Mesendoderm (in vitro differentiated cells): ENCODE measurements at regions not wholly inside any gene's neighbourhood (a gene's known extent, or its start where the extent isn't known, plus 50 kb on each side); places are given as distances from the start of the nearest gene placed in this dataset.
A peak's percentile ranks its signal among the peaks of the same experiment; 100 is the strongest.

ENCODE experiments used
- DNase-seq: peaks from one replicate; pipeline ENCODE4 v3.0.0; 2013
- H2AK5ac ChIP-seq: 2 replicates; pipeline ENCODE4 v1.6.1; 2013; ENCODE audit warnings: low read length, inconsistent platforms
- H2BK120ac ChIP-seq: 2 replicates; pipeline ENCODE4 v1.6.1; 2013; ENCODE audit warnings: low read depth, mild to moderate bottlenecking, low read length, moderate library complexity, mixed read lengths
- H2BK15ac ChIP-seq: replicated peaks from 2 replicates; pipeline ENCODE4 v1.6.1; 2013; ENCODE audit warnings: low read depth, mild to moderate bottlenecking, moderate library complexity
- H2BK5ac ChIP-seq: 2 replicates; pipeline ENCODE4 v1.6.1; 2013; ENCODE audit warnings: low read length, inconsistent platforms
- H3K18ac ChIP-seq: 2 replicates; pipeline ENCODE4 v1.6.1; 2013; ENCODE audit warnings: mild to moderate bottlenecking, low read length, mixed read lengths
- H3K23ac ChIP-seq: one replicate; pipeline ENCODE4 v1.6.1; 2013; ENCODE audit warnings: low read length
- H3K27ac ChIP-seq: 2 replicates; pipeline ENCODE4 v1.5.1; 2013; ENCODE audit warnings: low read depth, mild to moderate bottlenecking, inconsistent platforms, low read length, moderate library complexity
- H3K27me3 ChIP-seq: 2 replicates; pipeline ENCODE4 v1.6.1; 2013; ENCODE audit warnings: low read length, control low read depth, mild to moderate bottlenecking, inconsistent platforms; ENCODE audit not compliant: insufficient read depth, poor library complexity
- H3K36me3 ChIP-seq: 2 replicates; pipeline ENCODE4 v1.6.1; 2013; ENCODE audit warnings: low read length, inconsistent platforms; ENCODE audit not compliant: control insufficient read depth, insufficient read depth
- H3K4ac ChIP-seq: one replicate; pipeline ENCODE4 v1.6.1; 2013; ENCODE audit warnings: low read depth, mild to moderate bottlenecking, low read length, moderate library complexity
- H3K4me1 ChIP-seq: 2 replicates; pipeline ENCODE4 v1.6.1; 2013; ENCODE audit warnings: low read depth, low read length, inconsistent platforms; ENCODE audit not compliant: control insufficient read depth
- H3K4me2 ChIP-seq: 2 replicates; pipeline ENCODE4 v1.6.1; 2013; ENCODE audit warnings: low read length
- H3K4me3 ChIP-seq: 2 replicates; pipeline ENCODE4 v1.5.1; 2013; ENCODE audit warnings: mild to moderate bottlenecking, low read length
- H3K56ac ChIP-seq: one replicate; pipeline ENCODE4 v1.6.1; 2013; ENCODE audit warnings: low read length
- H3K79me1 ChIP-seq: 2 replicates; pipeline ENCODE4 v1.6.1; 2013; ENCODE audit warnings: low read length, inconsistent platforms
- H3K79me2 ChIP-seq: 2 replicates; pipeline ENCODE4 v1.6.1; 2013; ENCODE audit warnings: mild to moderate bottlenecking, low read length; ENCODE audit not compliant: control insufficient read depth, insufficient read depth
- H3K9ac ChIP-seq: 2 replicates; pipeline ENCODE4 v1.6.1; 2013; ENCODE audit warnings: low read length, inconsistent platforms
- H4K5ac ChIP-seq: one replicate; pipeline ENCODE4 v1.6.1; 2013; ENCODE audit warnings: low read length
- H4K8ac ChIP-seq: one replicate; pipeline ENCODE4 v1.6.1; 2013; ENCODE audit warnings: low read depth, mild to moderate bottlenecking, control low read depth, low read length, moderate library complexity
- WGBS: extraction: QIAGEN DNeasy Blood & Tissue Kit; methylation state at CpG from one replicate; pipeline ENCODE4 v1.1.7; 2013; ENCODE audit warnings: low lambda C conversion rate, missing lambda C conversion rate; ENCODE audit not compliant: insufficient coverage; ENCODE audit errors: extremely low coverage; 5-methylcytosine and 5-hydroxymethylcytosine counted together

- DNase-seq, result peak; percentile 47
These were observed 1742.8 kb downstream of the PCDH7 start for GRCh38 chr4:32462944-32463343.

GRCh38 chr4:32470087-32470585, 1750.0 kb downstream of the PCDH7 start:
- Histone ChIP-seq H3K4me3 (no peak overlapping the region), H3K27me3 (no peaks in the 10 kb centered on the region), H3K9ac (no peak overlapping the region), H2AK5ac (no peak overlapping the region), H3K23ac (no peak overlapping the region), H4K8ac (no peak overlapping the region), H2BK120ac (no peak overlapping the region), H3K4ac (no peak overlapping the region), H4K5ac (no peak overlapping the region), H3K4me1 (no peaks in the 10 kb centered on the region), H3K27ac (no peak overlapping the region), H2BK15ac (no peak overlapping the region), H3K56ac (no peak overlapping the region), H3K79me2 (no peaks in the 10 kb centered on the region), H3K4me2 (no peak overlapping the region), H3K18ac (no peak overlapping the region), H3K36me3 (no peaks in the 10 kb centered on the region), H3K79me1 (no peaks in the 10 kb centered on the region), H2BK5ac (no peak overlapping the region)
- DNase-seq, result no peak
- WGBS, result no CpG with 5 or more reads among the region's 1 CpG

More at GRCh38 chr4:32462944-32463343, 1742.8 kb downstream of the PCDH7 start:
- no peak overlapping the region for H2BK120ac ChIP-seq
- H3K4me1 ChIP-seq, result no peaks in the 10 kb centered on the region
- H2BK15ac ChIP-seq, result no peak overlapping the region
- no peak overlapping the region for H4K8ac ChIP-seq
- no peak overlapping the region for H3K9ac ChIP-seq
- H2BK5ac ChIP-seq, result no peak overlapping the region
- H3K4me3 ChIP-seq, result no peak overlapping the region
- no peaks in the 10 kb centered on the region for H3K36me3 ChIP-seq
- H2AK5ac ChIP-seq, result no peak overlapping the region
- no peak overlapping the region for H3K56ac ChIP-seq
- no peak overlapping the region for H3K18ac ChIP-seq
- no peak overlapping the region for H3K27ac ChIP-seq
- H3K4me2 ChIP-seq, result no peak overlapping the region
- no CpG with 5 or more reads among the region's 1 CpG for WGBS
- H3K79me1 ChIP-seq, result no peaks in the 10 kb centered on the region
- no peaks in the 10 kb centered on the region for H3K79me2 ChIP-seq
- H3K4ac ChIP-seq, result no peak overlapping the region
- no peak overlapping the region for H3K23ac ChIP-seq
- no peak overlapping the region for H4K5ac ChIP-seq
- no peaks in the 10 kb centered on the region for H3K27me3 ChIP-seq

GRCh38 chr4:32472918-32473317, 1752.7 kb downstream of the PCDH7 start:
- Histone ChIP-seq H2BK120ac (no peak overlapping the region), H3K79me1 (no peaks in the 10 kb centered on the region), H3K27ac (no peak overlapping the region), H3K18ac (no peak overlapping the region), H2AK5ac (no peak overlapping the region), H2BK5ac (no peak overlapping the region), H4K8ac (no peak overlapping the region), H3K23ac (no peak overlapping the region), H2BK15ac (no peak overlapping the region), H3K27me3 (no peaks in the 10 kb centered on the region), H3K4me2 (no peak overlapping the region), H3K9ac (no peak overlapping the region), H3K4me3 (no peak overlapping the region), H3K79me2 (no peaks in the 10 kb centered on the region), H4K5ac (no peak overlapping the region), H3K4me1 (no peaks in the 10 kb centered on the region), H3K36me3 (no peaks in the 10 kb centered on the region), H3K4ac (no peak overlapping the region), H3K56ac (no peak overlapping the region)
- DNase-seq, result peak; percentile 5
- no CpG with 5 or more reads among the region's 2 CpGs for WGBS

GRCh38 chr4:32475710-32476109, 1755.5 kb downstream of the PCDH7 start:
- Histone ChIP-seq H3K27me3 (no peaks in the 10 kb centered on the region), H2BK5ac (no peak overlapping the region)
- no CpG with 5 or more reads among the region's 7 CpGs for WGBS

GRCh38 chr4:32477518-32477917, 1757.3 kb downstream of the PCDH7 start:
- Histone ChIP-seq H2BK5ac (no peak overlapping the region), H3K4me2 (no peak overlapping the region), H2AK5ac (no peak overlapping the region), H2BK120ac (no peak overlapping the region), H3K18ac (no peak overlapping the region), H3K79me1 (no peaks in the 10 kb centered on the region), H3K27ac (no peak overlapping the region), H3K79me2 (no peaks in the 10 kb centered on the region), H2BK15ac (no peak overlapping the region), H3K9ac (no peak overlapping the region), H4K5ac (no peak overlapping the region), H3K4me1 (no peaks in the 10 kb centered on the region), H3K27me3 (no peaks in the 10 kb centered on the region), H3K23ac (no peak overlapping the region), H3K36me3 (no peaks in the 10 kb centered on the region), H3K4me3 (no peak overlapping the region), H4K8ac (no peak overlapping the region), H3K56ac (no peak overlapping the region), H3K4ac (no peak overlapping the region)
- no peak for DNase-seq
- no CpG with 5 or more reads among the region's 2 CpGs for WGBS

More at GRCh38 chr4:32475710-32476109, 1755.5 kb downstream of the PCDH7 start:
- no peaks in the 10 kb centered on the region for H3K79me2 ChIP-seq
- no peak overlapping the region for H2AK5ac ChIP-seq
- H3K4ac ChIP-seq, result no peak overlapping the region
- H3K79me1 ChIP-seq, result no peaks in the 10 kb centered on the region
- no peak overlapping the region for H4K8ac ChIP-seq
- H3K4me1 ChIP-seq, result no peaks in the 10 kb centered on the region
- H3K4me2 ChIP-seq, result no peak overlapping the region
- H2BK15ac ChIP-seq, result no peak overlapping the region
- H3K4me3 ChIP-seq, result no peak overlapping the region
- H3K18ac ChIP-seq, result no peak overlapping the region
- no peak overlapping the region for H3K27ac ChIP-seq
- H4K5ac ChIP-seq, result no peak overlapping the region
- H3K9ac ChIP-seq, result no peak overlapping the region
- H3K23ac ChIP-seq, result no peak overlapping the region
- H2BK120ac ChIP-seq, result no peak overlapping the region
- DNase-seq, result no peak
- H3K36me3 ChIP-seq, result no peaks in the 10 kb centered on the region
- H3K56ac ChIP-seq, result no peak overlapping the region

- H3K36me3 ChIP-seq, result no peaks in the 10 kb centered on the region
- WGBS, result no CpG with 5 or more reads among the region's 2 CpGs
- no peaks in the 10 kb centered on the region for H3K79me1 ChIP-seq
- H3K27me3 ChIP-seq, result no peaks in the 10 kb centered on the region
- no peak for DNase-seq
- no peaks in the 10 kb centered on the region for H3K4me1 ChIP-seq
- no peak overlapping the region for H2AK5ac ChIP-seq
- no peak overlapping the region for H3K23ac ChIP-seq
- no peak overlapping the region for H4K5ac ChIP-seq
- no peak overlapping the region for H3K4ac ChIP-seq
- H3K9ac ChIP-seq, result no peak overlapping the region
- H3K4me2 ChIP-seq, result no peak overlapping the region
- H3K4me3 ChIP-seq, result no peak overlapping the region
- H3K56ac ChIP-seq, result no peak overlapping the region
- H2BK5ac ChIP-seq, result no peak overlapping the region
- no peak overlapping the region for H2BK120ac ChIP-seq
- no peaks in the 10 kb centered on the region for H3K79me2 ChIP-seq
- no peak overlapping the region for H2BK15ac ChIP-seq
- H3K18ac ChIP-seq, result no peak overlapping the region
- no peak overlapping the region for H3K27ac ChIP-seq
- H4K8ac ChIP-seq, result no peak overlapping the region
These were observed 1765.8 kb downstream of the PCDH7 start for GRCh38 chr4:32485956-32486355.
